ENCODE measurements at regions not wholly inside any gene's neighbourhood (a gene's known extent, or its start where the extent isn't known, plus 50 kb on each side); places are given as distances from the start of the nearest gene placed in this dataset.

DNA sequence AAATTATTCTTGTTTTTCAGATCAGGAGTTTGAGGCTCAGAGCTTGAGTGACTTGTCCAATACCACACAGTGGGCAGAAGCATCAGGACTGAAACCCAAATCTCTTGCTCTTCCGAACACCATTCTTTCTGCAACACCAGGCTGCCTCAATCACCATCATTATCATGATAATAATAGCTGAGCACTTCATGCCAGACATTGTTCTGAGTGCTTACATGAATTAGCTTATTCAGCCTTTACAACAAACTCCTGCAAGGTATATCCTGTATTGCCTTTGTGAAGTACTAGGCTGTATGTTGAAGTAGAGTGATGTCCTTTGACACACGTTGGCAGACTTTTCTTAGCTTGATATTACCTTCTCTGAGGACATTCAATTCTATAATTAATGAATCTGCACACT, 257.4 kb upstream of the ATP2B1 start:
- Mint-ChIP-seq H3K27me3 (no peaks in the 10 kb centered on the region), H3K9me3 (no peaks in the 10 kb centered on the region), H3K4me1 (ENCODE audit: low read depth in 2 of 2) (peaks cover 3 to 6% of the 10 kb centered on the region in 2 donors), H3K27ac (no peak overlapping the region), H3K4me3 (no peak overlapping the region), H3K36me3 (ENCODE audit: insufficient read depth) (no peaks in the 10 kb centered on the region)
- DNase-seq, result no peak
- ATAC-seq (replicated peaks), result no peak

DNA sequence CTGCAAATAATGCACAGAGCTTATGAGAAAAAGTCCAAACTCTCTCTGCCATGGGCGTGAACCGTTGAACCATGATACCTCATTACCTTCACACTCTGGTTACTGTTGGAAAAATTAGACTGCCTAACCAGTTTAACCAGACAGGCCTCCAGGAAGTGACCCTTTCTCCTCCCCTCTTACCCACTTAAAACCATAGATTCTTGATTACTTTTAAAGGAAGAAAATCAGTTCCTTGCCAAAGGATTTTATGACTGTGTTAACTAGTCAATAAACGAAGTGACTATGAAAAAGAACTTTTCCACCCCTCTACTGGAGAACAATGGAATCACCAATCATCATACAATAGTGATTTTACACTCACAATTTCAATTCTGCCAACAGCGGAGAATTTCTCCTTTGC, 254.0 kb upstream of the ATP2B1 start:
- ATAC-seq (replicated peaks) (no peak), DNase-seq (no peak)
- Mint-ChIP-seq H3K9me3 (no peaks in the 10 kb centered on the region), H3K4me1 (ENCODE audit: low read depth in 2 of 2) (peaks cover 2 to 4% of the 10 kb centered on the region in 2 donors), H3K27ac (peak overlapping the region in 1 of 2 donors; percentile 31), H3K4me3 (no peak overlapping the region), H3K27me3 (no peaks in the 10 kb centered on the region), H3K36me3 (ENCODE audit: insufficient read depth) (no peaks in the 10 kb centered on the region)

DNA sequence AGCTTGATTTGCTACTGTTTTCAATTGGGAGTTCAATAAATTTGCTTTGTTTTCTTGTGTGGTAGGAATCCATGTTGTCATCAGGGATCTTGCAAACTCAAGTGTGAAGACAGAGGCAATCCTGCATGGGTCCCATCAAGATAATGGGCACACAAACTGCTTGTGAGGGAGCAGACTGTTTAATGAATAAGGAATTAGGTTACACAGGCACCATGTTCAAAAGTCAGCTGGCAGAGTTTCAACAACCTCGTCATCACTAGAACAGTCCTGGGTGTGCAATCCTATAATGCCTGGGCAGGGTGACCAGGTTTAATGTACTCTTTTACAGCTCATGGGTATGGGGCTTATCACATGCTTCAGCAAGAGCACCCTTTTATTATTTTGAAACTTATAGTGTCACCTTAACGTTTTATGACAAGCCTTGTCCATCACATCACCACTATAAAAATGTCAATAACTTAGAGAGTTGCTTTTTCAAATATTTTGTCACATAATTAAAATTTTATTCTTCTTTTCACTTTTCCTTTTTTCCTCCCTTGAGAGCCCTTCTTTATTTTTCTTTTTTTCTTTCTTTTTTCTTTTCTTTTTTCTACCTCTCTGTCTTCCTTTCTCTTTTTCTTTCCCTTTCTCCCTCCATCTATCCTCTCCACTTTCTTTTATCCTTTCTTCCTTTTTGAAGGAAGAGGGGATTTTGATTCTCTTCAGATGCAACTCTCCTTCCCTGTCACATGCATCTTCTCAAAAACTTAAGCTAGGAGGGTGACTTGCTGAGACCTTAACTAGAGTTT, 252.2 kb upstream of the ATP2B1 start:
- Mint-ChIP-seq H3K9me3 (no peaks in the 10 kb centered on the region), H3K36me3 (ENCODE audit: insufficient read depth) (no peaks in the 10 kb centered on the region), H3K4me3 (no peak overlapping the region), H3K27me3 (no peaks in the 10 kb centered on the region), H3K27ac (no peak overlapping the region), H3K4me1 (ENCODE audit: low read depth in 2 of 2) (peaks cover 2 to 8% of the 10 kb centered on the region in 2 donors)
- ATAC-seq (replicated peaks), result peak; percentile 27
- no peak for DNase-seq

DNA sequence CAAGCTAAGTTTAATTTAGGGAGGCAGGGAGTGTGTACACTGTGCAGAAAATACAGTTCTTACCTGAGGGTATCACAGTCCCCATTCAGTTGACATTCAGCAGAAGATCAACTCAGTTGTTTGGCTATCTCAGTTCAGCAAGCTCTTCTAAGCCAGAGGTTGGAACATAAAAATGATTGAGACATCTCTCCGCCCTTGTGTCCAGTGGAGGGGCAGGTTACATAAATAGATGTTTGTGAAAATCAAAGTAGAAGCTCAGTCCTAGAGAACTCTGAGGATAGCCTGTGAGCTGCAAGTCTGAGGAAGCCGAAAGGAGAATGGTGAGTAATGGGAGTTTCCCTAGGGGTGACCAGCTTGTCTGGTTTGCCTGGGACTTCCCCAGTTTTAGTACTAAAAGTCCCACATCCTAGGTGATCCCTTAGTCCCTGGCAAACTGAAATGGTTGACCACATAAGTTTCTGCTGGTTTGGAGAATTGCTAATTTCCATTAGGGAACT, 251.4 kb upstream of the ATP2B1 start:
- DNase-seq (no peak), ATAC-seq (replicated peaks) (peak; percentile 88)
- H3K36me3 Mint-ChIP-seq (ENCODE audit: insufficient read depth), result no peaks in the 10 kb centered on the region
- no peaks in the 10 kb centered on the region for H3K27me3 Mint-ChIP-seq
- no peaks in the 10 kb centered on the region for H3K9me3 Mint-ChIP-seq
- H3K4me1 Mint-ChIP-seq (ENCODE audit: low read depth in 2 of 2), result peaks cover 2 to 8% of the 10 kb centered on the region in 2 donors
- no peak overlapping the region for H3K4me3 Mint-ChIP-seq
- no peak overlapping the region for H3K27ac Mint-ChIP-seq

DNA sequence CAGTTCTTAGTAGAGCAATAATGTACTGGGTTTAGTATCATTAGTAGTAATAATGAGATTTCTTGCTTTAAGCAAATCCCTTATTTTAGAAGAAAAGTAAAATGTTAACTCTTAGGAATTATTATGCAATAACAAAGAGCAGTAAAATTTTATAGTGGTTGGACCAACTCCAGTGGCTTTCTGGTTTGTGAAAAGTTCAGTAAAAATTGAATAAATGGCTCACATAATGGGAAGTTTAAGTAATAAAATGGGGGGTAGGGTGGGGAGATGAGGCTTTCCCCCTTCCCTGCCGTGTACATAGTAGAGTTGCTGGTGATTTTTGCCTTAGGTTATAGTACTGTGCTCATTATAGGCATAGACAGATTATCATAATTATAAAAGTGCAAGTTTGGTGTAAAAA, 250.5 kb upstream of the ATP2B1 start:
- no peak for DNase-seq
- H3K27me3 Mint-ChIP-seq, result no peaks in the 10 kb centered on the region
- H3K9me3 Mint-ChIP-seq, result no peaks in the 10 kb centered on the region
- H3K27ac Mint-ChIP-seq, result no peak overlapping the region
- H3K4me3 Mint-ChIP-seq, result no peak overlapping the region
- H3K36me3 Mint-ChIP-seq (ENCODE audit: insufficient read depth), result no peaks in the 10 kb centered on the region
- no peak for ATAC-seq (replicated peaks)
- H3K4me1 Mint-ChIP-seq (ENCODE audit: low read depth in 2 of 2), result peaks cover 2 to 8% of the 10 kb centered on the region in 2 donors

DNA sequence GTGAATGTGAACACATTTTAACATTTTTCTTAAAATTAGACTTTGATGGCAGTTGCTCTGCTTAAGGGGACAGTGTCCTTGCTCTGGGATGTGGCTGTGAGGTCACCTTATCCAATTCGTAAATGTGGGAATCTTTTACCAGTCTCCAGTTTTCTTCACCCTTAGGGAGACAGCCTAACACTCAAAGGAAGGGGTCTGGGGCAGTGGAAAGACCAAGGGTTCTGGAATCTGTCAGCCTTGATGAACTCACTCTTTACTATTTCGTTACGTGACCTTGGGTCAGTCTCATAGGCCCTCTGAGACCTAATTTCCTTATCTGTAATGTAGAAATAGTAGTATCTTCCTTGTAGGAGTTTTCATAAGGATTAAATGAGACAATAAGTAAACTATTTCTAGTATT, 245.6 kb upstream of the ATP2B1 start:
- DNase-seq (no peak), ATAC-seq (replicated peaks) (no peak)
- H3K36me3 Mint-ChIP-seq (ENCODE audit: insufficient read depth), result peaks cover 5% of the 10 kb centered on the region
- H3K4me3 Mint-ChIP-seq, result no peak overlapping the region
- peaks cover 16 to 30% of the 10 kb centered on the region in 2 donors for H3K4me1 Mint-ChIP-seq (ENCODE audit: low read depth in 2 of 2)
- no peak overlapping the region for H3K27ac Mint-ChIP-seq
- no peaks in the 10 kb centered on the region for H3K27me3 Mint-ChIP-seq
- H3K9me3 Mint-ChIP-seq, result no peaks in the 10 kb centered on the region

DNA sequence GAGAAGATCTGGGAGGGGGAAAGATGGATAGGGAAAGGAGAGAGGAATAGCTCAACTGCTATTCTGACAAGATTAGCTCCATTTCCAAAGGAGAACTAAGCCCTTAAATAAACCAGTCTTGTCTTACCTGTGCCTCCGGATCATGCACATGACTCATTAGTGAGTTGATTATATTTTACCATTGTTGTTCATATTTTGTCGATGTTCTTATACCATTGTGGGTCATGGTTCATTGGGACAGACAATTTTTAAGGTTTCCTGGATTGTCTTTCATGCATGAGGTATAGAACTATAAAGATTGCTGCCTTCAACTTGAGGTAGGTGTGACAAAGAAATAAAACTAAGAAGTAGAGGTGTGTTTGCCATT, 243.0 kb upstream of the ATP2B1 start:
- Mint-ChIP-seq H3K4me1 (ENCODE audit: low read depth in 2 of 2) (peaks cover 30 to 44% of the 10 kb centered on the region in 2 donors), H3K9me3 (no peaks in the 10 kb centered on the region), H3K27ac (peak overlapping the region in 1 of 2 donors; percentile 88), H3K36me3 (ENCODE audit: insufficient read depth) (peaks cover 5% of the 10 kb centered on the region), H3K27me3 (no peaks in the 10 kb centered on the region), H3K4me3 (no peak overlapping the region)
- no peak for ATAC-seq (replicated peaks)
- DNase-seq, result no peak

DNA sequence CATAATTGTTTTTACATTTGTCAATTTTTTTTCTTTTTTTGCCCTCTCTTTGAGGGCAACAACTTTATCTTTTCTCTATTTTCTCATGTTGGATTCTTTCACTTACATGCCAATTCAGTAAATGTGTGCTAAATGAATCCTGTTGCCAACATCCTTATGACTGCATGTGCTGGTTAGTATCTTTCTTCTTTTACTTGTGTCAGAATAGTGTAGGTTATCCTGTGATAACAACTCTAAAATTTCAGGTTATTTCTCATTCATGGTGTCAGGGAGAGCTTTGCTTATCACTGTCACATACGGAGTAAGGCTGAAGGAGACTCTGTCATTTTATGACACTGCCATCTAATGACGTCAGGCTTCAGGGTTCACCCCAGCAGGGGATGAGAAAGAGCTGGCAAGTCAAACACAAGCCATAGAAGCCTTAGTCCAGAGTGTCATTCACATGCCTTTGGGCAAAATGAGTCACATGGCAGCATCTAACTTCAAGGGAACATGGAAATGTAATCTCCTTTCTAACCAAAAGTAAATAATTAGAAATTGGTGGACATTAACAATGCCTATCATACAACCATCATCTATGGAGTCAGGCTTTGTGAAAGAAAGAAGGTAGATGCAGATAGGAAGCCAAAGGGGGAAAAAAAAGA, 242.5 kb upstream of the ATP2B1 start:
- Mint-ChIP-seq H3K27ac (peak overlapping the region; percentile 88 to 95), H3K9me3 (no peaks in the 10 kb centered on the region), H3K27me3 (no peaks in the 10 kb centered on the region), H3K4me3 (peak overlapping the region; percentile 6 to 35), H3K36me3 (ENCODE audit: insufficient read depth) (peaks cover 5% of the 10 kb centered on the region), H3K4me1 (ENCODE audit: low read depth in 2 of 2) (peaks cover 32 to 46% of the 10 kb centered on the region in 2 donors)
- ATAC-seq (replicated peaks), result no peak
- peak in 1 of 3 experiments; percentile 5 for DNase-seq

DNA sequence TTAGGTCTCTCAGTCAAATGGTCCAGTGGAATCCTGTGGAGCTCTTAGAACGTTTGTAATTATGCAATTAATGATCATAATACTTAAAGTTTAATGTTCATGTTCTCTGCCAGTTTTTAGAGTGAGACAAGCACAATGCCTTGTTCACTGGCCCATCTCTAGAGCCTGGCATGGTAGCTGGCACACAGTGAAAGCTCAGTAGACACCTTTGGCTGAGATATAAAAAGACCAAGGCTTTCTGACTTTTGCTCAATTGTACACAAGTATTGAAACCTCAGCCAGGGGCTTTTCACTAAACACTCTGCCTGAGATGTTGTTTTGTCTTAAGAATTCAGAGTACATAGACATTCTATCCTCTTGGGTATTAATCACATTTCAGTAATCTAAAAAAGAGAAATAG, 241.8 kb upstream of the ATP2B1 start:
- peaks cover 35 to 51% of the 10 kb centered on the region in 2 donors for H3K4me1 Mint-ChIP-seq (ENCODE audit: low read depth in 2 of 2)
- ATAC-seq (replicated peaks) (peak; percentile 28), DNase-seq (peak in 2 of 3 experiments; percentile 11 to 22)
- H3K27me3 Mint-ChIP-seq, result no peaks in the 10 kb centered on the region
- H3K4me3 Mint-ChIP-seq, result peak overlapping the region; percentile 9 to 35
- peaks cover 5% of the 10 kb centered on the region for H3K36me3 Mint-ChIP-seq (ENCODE audit: insufficient read depth)
- no peaks in the 10 kb centered on the region for H3K9me3 Mint-ChIP-seq
- peak overlapping the region; percentile 88 to 95 for H3K27ac Mint-ChIP-seq

DNA sequence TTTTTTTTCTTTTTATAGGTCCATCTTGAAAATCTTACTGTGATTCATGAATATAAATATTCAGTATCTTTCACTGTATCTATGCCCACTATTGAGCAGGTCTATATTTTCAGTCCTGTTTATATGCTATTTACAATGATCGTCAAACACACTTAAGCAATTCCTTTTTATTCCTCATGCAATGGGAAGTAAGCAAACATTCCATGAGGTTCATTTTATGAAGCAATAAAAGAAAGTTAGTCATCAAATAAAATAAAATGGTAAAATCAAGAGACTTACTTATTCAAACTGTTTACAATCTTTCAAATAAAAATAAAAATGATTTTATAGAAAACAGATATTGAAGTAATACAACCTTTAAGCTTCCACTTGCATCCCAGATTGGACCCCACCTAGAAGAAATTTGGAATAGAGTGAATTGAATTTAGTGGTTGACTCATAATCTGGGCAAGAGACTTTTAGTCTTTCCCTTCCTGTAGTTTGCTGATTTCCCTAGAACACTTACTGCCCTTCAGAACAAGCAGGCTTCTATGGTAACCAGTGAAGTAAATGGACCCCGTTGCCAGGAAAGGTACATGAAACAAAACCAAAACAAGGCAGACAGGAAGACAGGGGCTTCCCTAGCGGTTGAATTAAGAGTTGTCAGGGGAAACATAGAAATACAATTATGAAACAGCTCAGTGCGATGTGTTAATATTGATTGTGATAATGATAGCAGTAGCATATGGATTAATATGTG, 241.0 kb upstream of the ATP2B1 start:
- Mint-ChIP-seq H3K9me3 (no peaks in the 10 kb centered on the region), H3K36me3 (ENCODE audit: insufficient read depth) (peaks cover 5% of the 10 kb centered on the region), H3K27me3 (no peaks in the 10 kb centered on the region), H3K4me3 (peak overlapping the region; percentile 33 to 35), H3K4me1 (ENCODE audit: low read depth in 2 of 2) (peaks cover 35 to 51% of the 10 kb centered on the region in 2 donors), H3K27ac (peak overlapping the region; percentile 88 to 95)
- DNase-seq (peak; percentile 64 to 67 (median 64)), ATAC-seq (replicated peaks) (peak; percentile 92)

DNA sequence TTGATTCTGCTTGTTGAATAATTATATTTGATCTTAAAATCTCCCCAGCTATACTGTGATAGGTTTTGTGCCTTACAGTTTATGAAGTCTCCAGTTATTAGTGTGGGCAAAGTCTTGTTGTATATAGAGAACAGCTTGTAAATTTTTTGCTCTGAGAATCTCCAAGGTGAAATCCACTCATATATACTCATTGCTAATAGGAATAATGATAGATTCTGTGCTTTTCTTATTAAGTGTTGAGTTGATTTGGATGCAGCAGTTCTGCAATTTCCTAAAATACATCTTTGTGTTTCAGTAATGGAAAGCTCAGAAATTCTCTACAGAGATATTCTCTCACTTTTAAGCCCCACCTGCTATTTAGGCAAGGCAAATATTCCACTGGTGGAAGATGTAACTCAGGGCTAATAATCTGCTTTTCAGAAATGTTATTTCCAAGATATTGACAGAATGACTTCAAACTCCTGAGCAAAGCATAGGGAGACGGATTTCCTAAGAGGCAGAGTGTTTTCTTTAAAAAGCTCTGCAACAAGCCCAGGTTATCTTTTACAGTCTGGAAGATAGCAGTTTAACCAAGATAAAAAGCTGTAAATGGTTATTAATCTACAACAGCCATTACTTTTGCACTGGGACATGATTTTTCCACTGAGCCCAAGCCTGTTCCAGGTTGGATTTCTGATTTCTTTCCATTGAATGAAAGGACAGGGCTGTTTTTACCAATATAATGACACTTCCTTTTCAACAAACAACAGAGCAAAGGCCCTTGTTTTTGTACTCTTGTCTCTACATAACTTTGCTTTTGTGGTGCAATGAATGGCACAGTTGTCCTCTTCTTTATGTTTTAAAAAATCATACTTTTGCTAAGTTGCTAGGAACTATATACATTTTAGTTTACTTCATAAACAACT, 239.9 kb upstream of the ATP2B1 start:
- H3K27ac Mint-ChIP-seq, result peak overlapping the region; percentile 88 to 95
- H3K36me3 Mint-ChIP-seq (ENCODE audit: insufficient read depth), result peaks cover 5% of the 10 kb centered on the region
- peaks cover 35 to 51% of the 10 kb centered on the region in 2 donors for H3K4me1 Mint-ChIP-seq (ENCODE audit: low read depth in 2 of 2)
- no peaks in the 10 kb centered on the region for H3K9me3 Mint-ChIP-seq
- ATAC-seq (replicated peaks), result no peak
- H3K4me3 Mint-ChIP-seq, result peak overlapping the region; percentile 33 to 35
- DNase-seq, result no peak
- no peaks in the 10 kb centered on the region for H3K27me3 Mint-ChIP-seq

DNA sequence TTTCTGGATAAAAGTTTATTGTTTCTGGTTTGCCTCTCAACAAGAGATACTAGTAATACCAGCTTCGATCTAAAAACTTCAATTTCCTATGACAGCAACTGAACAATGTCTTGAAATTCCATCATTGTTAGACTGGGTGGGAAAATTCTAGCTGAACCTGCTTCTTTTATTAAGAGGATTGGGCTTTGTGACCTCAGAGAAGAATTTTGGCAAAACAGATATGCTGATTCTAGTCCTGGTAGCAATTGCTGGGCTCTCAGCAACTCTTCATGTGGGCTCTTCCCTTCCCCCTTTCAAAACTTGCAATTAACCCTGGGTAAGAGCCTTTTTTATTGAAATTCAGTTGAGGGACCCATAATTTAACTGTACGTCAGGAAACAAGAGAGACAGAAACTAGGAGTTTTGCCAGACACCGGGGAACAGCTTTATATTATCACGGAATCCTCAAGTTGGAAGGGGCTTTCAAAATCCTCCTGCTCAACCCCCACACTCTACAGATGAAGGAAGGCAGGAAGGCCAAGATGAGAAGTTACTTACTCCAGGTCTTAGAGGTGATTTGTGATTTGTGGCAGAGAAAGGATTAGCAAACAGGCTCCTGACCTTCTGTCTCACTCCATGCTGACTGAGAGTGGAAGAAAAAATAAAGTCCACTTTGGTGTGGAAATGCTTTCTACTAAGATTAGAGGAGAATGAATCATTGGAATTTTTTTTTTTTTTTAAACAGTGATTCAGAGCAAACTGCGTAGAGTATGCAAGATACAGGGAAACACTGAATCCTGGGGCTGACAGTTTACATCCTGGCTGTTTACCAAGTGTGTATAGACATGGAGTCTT, 239.0 kb upstream of the ATP2B1 start:
- H3K9me3 Mint-ChIP-seq, result no peaks in the 10 kb centered on the region
- no peaks in the 10 kb centered on the region for H3K27me3 Mint-ChIP-seq
- peaks cover 6% of the 10 kb centered on the region for H3K36me3 Mint-ChIP-seq (ENCODE audit: insufficient read depth)
- DNase-seq (no peak), ATAC-seq (replicated peaks) (no peak)
- H3K27ac Mint-ChIP-seq, result peak overlapping the region; percentile 88 to 95
- no peak overlapping the region for H3K4me3 Mint-ChIP-seq
- H3K4me1 Mint-ChIP-seq (ENCODE audit: low read depth in 2 of 2), result peaks cover 41 to 51% of the 10 kb centered on the region in 2 donors
